ENCODE measurements at regions not wholly inside any gene's neighbourhood (a gene's known extent, or its start where the extent isn't known, plus 50 kb on each side); places are given as distances from the start of the nearest gene placed in this dataset.

- TF ChIP-seq TEAD4 (IDR thresholded peaks at IDR 0.05) (no peak), EP300 (IDR thresholded peaks at IDR 0.05; ENCODE audit: borderline replicate concordance) (no peak)
Measured at GRCh38 chr15:38061856-38062649, 127.6 kb downstream of the TMCO5A start.
